Hepatic stellate cell (primary cell): ENCODE measurements at regions not wholly inside any gene's neighbourhood (a gene's known extent, or its start where the extent isn't known, plus 50 kb on each side); places are given as distances from the start of the nearest gene placed in this dataset.
A peak's percentile ranks its signal among the peaks of the same experiment; 100 is the strongest.

Experiments used
- DNase-seq: peaks from one replicate; pipeline ENCODE4 v3.0.0; 2011; ENCODE audit warnings: low spot score

DNA sequence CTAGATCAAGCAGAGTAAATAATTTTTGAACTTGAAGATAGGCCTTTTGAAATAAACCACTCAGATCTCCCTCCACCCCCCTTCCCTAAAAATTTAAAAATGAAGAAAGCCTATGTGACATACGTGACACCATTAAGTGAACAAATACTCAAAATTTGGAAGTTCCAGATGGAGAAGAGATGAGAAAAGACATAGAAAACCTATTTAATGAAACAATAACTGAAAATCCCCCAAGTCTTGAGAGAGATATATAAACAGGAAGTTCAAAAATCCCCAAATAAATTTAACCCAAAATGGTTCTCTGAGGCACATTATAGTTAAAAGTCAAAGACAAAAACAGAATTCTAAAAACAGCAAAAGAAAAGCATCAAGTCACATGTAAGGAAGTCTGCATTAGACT is 428.6 kb downstream of the PSAT1 start:
- no peak for DNase-seq

DNA sequence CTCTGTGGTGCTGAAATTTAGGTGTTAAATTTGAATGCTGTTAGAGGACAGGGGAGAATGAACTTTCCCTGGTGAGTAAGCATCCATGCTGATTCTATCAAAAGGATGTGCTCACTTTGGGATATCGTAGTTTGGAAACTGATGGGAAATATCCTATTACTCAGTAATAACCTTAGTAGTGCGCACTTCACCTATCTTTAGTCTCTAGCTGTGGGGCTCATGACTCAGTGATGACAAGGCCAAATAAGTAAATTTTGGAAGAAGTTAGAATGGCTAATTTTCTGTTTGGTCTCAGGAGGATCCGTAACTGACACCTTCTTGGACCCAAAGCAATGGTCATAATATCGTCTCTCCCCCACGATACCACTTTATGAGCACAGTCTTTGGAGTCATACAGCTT is 448.4 kb downstream of the PSAT1 start:
- DNase-seq, result no peak

DNA sequence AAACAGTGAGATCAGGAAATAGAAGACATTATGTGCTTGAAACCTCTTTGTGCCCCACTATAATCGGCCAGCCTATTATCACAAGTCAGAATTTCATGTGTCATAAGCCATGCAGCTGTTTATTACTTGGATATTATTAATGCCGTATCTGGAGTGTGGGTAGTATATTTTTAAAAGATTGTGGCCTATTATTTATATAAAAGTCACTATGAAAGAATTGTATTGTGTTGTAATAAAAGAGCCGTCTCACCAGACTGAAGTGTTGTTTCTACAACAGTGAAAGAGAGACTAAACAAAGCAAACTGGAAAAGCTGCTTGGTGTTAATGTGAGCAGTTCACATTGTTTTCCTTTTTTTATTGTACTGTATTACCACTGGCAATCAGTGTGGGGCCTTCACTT is 449.1 kb downstream of the PSAT1 start:
- no peak for DNase-seq

DNA sequence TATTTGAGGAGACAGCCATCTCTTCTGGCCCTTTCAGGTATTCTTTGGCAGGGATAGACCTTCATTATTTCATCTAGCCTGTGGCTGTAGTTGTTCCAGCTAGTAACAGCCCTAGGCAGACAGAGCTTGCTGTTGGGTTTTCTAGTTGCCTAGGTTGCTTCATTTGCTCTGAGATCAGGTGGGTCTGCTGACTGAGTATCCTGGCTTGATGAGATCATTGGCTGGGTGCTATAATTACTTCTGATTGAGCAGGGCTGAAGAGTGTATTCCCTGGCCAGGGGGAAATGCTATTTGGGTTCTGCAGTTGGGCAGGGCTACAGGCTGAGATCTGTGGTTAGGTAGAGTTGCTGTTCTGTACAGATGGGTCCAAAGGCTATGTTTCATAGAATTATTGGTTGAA is 456.1 kb downstream of the PSAT1 start:
- no peak for DNase-seq

DNA sequence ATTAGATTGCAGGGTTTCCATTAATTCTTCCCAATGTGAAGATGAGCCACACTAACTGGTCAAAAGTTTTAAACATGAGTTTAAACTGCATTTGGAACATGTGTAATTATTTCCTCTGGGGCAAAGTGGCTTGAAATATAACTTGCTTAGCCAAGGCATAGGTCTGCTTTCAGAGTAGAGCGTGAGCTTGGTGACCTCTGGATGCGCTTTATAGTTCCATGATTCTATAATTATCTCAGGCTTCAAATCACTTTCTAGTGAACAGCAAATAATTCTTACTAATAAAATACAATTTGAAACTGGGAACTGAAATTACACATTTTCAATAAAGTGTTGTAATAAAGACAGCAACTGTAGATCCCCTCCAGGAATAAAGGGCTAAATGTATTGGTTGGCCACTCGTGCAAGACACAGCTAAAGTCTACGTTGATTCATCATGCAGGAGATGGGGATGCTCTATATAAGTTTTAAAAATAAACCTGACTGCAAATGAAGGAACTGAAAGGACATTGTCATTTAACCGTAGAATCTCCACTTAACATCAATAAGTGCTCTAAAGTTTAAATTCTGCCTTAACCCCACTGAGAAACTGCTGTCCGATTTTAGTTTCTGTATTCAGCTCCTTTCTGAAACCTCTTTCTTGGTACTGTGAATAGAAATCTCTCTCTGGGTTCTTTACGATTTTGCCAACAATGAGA is 460.0 kb downstream of the PSAT1 start:
- DNase-seq, result no peak

DNA sequence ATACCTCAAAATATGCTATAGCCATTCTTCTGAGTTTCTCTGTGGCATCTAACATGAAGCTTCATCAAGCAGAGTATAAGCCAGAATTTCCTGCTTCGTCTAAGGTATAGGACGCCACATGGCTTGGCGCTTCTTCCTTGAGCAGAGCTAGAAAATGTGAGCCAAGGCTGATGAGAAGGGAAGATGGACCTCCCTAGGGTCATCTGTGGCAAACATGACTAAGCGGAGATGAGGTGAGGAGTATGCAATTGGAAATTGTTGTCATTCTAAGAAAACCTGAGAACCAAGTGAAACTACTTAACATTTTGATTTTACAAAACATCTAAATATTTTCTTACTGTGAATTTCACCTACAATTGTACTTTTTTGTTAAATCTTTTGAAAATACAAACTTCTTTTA is 466.5 kb downstream of the PSAT1 start:
- no peak for DNase-seq

DNA sequence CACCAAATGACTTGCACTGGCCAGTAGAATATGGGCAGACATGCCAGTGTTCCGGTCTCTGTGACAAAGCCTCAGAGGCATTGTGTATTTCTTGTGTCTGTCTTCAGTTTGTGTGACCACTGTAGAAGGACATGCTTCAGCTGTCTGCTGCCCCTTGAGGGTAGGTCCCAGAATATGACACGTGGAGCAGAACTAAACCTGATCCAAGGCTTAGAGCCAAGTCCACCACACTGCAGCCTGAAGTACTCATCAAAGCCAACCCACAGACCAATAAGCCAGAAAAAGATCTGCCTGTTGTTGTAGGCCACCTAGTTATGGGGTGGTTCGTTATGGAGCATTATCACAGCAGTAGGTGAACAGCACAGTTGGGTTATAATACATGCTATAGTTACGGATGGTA is 468.9 kb downstream of the PSAT1 start:
- no peak for DNase-seq

DNA sequence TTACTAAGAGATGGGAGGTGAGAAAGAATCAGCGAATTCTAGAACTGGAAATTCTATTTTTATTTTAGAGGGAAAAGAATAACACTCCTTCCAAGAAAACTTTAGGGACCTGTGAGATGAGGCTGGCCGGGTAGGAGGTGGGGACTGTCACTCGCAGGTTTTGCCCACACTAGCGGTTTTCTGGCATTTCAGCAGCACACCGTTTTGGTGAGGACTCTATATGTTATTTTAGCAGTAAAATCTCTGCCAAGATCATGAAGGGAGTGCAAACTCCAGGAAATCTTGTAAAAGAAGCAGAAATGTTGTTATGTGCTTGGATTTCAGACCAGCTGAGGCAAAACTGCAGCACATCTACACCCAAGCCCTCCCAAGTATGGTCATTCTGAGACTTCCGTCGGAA is 470.6 kb downstream of the PSAT1 start:
- DNase-seq, result no peak

DNA sequence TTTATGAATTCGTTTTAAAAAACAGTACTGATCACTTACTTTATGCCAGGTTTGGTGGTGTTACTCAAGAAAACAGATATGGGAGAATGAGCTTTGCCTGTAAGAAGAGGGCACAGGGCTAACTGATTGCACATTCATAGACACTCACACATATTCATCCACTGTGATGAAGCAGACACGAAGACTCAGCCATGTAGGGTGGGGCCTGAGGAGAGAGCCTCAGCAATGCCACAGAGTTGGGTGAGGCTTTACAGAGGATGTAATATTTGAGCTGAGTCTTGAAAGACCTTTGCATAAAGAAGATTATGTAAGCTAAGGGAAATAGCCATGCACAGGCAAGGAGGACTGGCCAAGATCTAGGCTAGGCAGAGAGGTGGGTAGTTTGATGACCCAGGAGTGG is 472.8 kb downstream of the PSAT1 start:
- no peak for DNase-seq

DNA sequence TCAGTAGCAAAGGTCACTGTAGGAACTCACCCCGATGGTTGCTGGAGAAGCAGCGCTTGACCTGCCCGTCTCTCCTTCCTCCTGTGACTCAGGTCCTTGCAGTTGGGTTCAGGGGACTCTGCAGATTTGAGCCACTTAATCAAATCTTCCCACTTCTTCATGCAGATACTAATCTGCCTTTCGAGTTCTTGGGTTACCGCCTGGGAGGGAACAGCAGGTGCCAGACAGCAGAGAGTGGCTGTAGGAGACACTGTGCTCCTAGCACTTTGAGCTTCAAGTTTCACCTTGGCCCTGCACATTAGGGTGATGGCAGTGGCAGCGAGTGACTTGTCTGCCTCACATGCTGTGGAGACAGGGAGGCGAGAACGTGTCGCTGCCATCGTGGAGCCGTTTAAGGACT is 478.3 kb downstream of the PSAT1 start:
- DNase-seq, result no peak

DNA sequence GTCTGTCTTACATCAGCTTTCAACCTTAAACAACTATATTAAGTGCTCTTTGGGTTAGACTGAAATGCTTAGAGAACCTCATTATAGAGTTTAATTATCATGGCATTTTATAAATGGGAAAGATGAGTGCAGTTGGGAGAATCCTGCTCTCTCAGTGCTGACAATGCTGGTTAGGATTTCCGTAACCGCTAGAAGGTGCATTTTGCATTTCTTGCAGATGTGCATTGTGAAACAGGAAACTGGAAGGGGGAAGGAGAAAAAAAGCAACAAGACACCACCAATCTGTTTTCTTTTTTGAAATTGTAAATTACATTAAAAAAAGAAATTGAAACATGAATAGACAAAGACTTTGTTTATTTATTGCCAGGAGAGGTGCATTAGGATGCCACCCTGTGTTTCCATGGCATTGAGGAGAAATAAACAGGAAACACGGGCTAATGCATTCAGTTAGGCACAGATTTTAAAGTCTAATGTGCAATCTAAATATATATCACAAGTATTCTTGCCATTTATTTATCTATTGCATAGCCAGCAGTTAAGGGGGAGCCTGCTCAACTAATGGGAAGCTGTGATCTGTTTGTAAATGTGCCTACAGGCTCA is 478.9 kb downstream of the PSAT1 start:
- no peak for DNase-seq

DNA sequence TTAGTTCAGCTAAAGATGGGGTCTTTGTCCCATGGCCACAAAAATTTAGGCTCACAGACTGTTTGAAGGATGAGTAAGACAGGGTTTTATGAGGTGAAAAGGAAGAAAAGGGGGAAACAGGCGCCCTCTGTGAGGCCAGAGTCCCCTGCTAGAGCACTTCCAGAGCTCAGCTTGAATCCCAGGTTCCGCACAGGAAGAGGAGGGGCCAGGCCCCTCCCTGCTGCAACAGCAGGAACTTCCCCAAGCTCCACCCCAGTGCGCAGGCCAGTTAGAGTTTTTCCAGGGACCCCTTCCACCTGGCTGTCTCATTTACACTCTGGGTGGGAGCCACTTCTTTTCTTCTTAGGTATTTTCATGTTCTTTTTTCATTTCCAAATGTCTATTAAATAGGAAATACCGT is 480.8 kb downstream of the PSAT1 start:
- DNase-seq, result no peak

DNA sequence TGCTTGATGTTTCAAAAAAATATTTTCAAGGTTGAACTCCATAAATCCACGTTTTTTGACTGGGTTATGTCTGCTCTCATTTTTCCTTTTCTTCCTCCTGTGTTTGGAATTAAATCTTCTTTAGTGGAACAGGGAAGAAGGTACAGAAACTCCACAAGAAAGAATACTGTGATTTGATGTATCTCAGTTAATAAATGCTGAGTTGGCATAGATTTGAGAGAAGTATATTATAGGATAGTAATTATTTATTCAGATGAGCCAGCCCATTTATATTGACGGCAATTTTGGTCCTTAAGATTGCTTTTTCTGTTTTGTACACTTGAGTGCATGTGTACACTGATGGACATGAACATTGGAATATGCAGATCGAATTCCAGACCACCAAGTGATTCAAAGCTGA is 481.4 kb downstream of the PSAT1 start:
- no peak for DNase-seq

DNA sequence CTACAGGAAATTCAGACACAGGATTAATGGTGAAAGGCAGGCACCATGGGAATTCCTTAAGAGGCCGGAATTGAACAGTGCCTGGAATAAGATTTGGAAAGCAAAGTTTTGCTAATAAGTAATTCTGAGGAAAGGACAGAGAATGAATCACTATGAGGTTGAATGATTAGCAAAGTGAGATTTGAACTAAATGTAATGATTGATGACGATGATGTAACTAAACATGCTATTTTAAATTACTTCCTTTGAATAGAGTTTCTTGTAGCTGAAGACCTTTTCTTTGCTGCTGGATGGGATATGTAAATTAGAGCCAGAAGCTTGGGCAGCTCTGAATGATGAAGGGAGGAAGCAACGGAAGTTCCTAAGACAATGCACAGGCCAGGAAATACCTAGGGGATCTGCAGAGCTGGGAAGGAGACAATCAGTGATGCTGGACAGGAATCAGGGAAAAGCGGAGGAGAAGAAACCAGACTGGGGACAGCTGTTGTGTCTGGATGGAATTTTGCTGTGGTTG is 482.0 kb downstream of the PSAT1 start:
- no peak for DNase-seq

DNA sequence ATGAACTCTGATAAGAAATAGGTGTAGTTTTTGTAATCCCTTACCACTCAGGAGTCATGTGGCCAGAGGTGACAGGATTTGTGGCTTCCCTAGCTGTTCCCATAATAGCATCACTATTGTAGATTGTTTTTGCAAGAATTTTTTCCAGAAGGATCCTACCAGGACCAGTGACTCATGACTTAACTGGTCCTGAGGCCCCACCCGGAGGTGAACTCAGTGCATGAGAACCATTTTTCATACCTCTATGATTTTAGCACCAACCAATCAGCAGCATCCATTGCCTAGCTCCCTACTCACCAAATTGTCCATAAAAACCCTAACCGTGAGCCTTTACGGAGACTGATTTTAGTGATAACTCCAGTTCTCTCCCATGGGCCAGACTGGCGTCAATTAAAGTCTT is 484.8 kb downstream of the PSAT1 start:
- DNase-seq, result peak; percentile 8

DNA sequence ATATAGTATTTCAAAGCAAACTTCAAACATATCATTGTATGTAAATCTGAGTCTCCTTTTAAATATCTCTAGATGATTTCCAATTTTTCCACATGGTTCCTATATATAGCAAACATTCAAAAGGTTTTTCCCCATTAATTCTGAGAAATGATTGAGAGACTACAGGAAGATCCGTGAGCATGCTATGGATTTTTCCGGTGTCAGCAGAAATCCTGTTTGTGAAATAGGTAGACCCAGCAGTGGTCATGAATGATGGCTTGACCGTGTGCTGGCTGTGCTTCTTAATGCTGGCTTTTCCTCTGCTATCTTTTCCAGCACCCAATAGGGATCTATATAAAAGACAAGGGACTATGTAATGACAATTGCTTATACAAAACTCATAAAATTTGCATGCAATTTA is 485.3 kb downstream of the PSAT1 start:
- no peak for DNase-seq

DNA sequence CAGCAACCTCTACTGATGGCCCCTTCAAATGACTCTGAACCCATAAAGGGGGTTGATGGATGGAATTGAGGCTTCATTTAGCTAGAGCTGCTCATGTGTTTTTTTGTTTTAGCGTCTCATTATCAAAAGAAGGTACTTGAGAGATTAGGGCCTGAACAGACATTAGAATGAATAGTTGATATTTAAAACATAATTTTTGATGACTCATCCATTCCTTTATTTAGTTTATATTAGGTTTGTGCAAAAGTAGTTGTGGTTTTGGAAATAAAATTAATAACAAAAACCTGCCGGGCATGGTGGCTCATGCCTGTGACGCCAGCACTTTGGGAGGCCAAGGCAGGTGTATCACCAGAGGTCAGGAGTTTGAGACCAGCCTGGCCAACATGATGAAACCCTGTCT is 485.9 kb downstream of the PSAT1 start:
- DNase-seq, result no peak

DNA sequence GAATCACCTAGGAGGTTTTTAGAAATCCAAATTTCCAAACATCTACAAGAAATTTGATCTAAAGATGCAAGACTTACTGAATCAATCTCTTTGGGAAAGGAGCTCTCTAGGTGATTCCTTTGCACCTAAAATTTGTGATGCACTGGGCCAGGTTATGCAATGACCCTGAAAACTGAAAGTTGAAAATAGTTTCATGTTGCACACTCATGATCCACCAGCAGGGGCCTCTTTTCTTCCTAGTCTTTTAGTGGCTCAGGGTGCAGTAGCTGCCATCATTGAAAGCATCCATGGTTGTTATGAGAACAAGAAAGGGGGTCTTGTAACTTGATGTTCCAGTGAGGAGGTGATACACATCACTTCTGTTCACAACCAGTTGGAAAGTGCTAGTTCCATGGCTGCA is 486.8 kb downstream of the PSAT1 start:
- no peak for DNase-seq

DNA sequence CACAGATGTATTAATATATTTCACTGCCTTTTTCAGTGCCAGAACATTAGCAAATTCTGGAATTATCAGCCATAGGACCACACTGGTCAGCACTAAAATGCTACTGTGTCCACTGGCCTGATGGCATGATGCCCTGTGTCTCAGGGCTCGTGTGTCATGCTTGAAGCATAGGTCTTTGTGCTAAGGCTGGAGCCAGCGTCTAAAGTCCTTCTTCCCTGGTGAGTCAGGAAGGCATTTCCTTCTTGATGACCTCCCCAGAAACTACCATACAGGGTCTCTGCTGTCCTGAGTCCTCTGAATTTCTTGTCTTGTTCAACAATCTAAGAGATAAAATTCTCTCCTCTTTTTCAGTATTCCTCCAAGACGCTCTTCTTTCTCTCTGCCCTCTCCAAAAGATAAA is 489.9 kb downstream of the PSAT1 start:
- peak; percentile 24 for DNase-seq

DNA sequence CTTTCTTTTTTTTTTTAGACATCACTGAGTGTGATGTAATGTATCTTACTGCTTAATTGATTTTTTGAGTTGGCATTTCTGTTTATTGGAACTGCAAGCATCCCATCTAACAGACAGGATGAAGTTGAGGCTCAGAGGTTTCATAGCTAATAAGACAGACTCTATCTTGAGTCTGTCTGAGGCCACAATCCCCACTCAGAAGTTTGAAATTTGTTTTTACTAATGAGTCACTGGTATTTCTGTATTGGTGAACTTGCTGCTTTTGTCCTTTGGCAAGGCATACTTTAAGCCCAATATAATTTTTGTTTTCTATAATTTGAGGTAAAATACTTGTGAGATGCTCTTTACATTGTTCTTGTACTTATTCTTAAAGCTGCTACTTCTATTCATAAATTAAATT is 491.2 kb downstream of the PSAT1 start:
- DNase-seq, result peak; percentile 20

DNA sequence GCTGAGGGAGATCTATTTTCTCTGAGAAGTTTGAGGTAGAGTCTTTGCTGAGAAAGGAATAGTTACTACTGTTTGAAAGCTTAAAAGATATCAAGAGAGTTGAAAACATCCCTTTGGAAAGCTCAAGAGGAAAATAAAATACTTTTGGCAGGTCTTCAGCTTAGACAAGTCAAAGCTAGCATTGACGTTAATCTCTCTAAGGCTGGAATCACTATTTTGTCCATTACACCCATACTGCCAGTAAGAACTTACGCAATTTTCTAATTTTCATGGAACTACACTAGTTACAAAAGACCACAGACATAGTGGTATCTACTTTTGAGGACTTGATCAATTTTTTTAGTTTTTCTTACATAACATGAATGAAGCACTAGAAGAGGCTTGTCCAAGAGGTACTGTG is 494.9 kb downstream of the PSAT1 start:
- no peak for DNase-seq

DNA sequence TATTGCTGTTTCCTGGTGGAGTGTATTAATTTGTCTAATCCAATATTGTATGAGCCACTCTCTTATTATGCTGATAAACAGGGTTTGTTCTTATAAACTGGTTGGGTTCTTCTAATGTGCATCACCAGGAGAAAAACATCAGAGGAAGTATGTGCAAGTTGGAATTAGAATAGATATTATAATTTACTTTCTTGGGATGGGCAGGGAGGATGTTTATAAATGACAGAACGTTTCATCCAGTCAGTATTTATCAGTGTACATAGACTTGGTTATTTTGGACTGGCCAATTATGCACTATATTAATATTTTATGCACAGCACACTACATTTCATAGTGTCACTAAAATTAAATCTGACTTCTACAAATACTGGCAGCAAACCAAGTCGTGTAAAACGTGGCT is 495.8 kb downstream of the PSAT1 start:
- no peak for DNase-seq

DNA sequence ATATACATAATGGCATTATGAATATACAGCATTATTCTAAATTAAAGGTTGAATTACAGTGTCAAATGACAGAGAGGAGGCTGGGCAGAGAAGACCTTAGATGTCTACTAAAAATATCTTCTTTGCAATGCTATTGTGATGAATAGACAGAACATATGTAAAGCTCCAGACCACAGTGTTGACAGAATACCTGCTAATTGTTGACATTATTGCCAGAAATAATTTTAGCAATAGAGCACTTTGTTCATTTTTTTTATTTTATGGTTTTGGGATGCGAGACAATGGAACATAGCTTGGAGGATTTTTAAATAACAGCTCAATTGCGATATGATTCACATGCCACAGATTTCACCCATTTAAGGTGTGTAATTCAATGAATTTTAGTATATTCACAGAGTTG is 508.8 kb downstream of the PSAT1 start:
- no peak for DNase-seq

DNA sequence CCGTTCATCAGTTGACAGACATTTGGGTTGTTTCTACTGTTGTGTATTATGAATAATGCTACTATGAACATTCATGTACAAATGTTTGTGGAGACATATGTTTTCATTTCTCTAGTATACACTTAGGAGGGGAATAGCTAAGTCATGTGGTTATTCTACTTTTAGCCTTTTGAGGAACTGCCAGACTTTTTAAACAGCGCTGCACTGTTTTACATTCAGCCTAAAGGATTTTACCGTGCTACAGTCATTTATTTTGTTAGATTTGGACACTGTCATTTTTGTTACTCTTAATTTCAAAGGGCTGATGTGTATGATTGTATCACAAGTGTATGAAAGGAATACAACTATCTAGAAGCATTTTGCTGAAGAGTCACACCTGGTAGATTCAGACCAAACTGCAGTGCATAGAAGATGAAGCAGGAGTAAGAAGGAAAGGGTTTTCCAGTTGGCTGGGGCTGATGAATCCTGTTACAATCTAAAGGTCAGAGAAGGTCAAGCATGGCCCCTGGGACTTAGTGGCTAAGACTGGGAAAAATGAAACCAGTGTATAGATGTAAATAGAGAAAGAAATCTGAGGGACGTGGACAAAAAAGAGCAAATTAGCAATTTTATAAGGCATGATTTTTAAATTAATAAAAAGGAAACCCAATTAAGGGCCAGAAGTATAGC is 509.7 kb downstream of the PSAT1 start:
- no peak for DNase-seq
